ENCODE measurements at regions not wholly inside any gene's neighbourhood (a gene's known extent, or its start where the extent isn't known, plus 50 kb on each side); places are given as distances from the start of the nearest gene placed in this dataset.

DNA sequence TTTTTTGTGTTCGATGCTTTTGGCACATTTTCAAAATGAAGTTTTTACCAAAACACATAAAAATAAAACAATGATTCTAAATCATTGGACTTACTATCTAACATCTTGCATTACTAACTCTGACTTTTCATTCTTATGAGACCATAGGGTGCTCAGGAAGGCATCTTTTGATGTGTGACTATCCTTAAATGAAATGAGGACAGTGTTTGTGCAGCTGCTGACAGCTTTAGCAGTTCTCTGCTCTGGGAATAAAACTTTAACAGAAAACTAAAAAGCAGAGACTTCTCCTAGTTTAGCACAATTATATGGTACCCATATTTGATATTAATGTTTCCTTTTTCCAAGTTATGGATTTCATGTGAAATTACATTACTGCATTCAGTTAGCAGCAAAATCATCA lies 471.6 kb downstream of the ARL4A start:
- no peak for TF ChIP-seq CTCF (IDR thresholded peaks at IDR 0.05; ENCODE audit: insufficient read depth, low read length)
- H3K4me3 ChIP-seq (ENCODE audit: low read depth, low read length) = no peak overlapping the region

GRCh38 chr7:13159467-13160184 lies 472.2 kb downstream of the ARL4A start:
- DNase-seq (ENCODE audit: low read depth) = no peak
- H3K4me3 ChIP-seq (ENCODE audit: low read depth, low read length) = no peak overlapping the region
- no peak for TF ChIP-seq CTCF (IDR thresholded peaks at IDR 0.05; ENCODE audit: insufficient read depth, low read length)

More for the DNA sequence above, 471.6 kb downstream of the ARL4A start:
- DNase-seq (ENCODE audit: low read depth) = no peak

GRCh38 chr7:13161125-13161524 lies 473.7 kb downstream of the ARL4A start:
- H3K4me3 ChIP-seq (ENCODE audit: low read depth, low read length) = no peak overlapping the region
- no peak for DNase-seq (ENCODE audit: low read depth)
- no peak for TF ChIP-seq CTCF (IDR thresholded peaks at IDR 0.05; ENCODE audit: insufficient read depth, low read length)

- DNase-seq (ENCODE audit: low read depth) = no peak
- H3K4me3 ChIP-seq (ENCODE audit: low read depth, low read length) = no peak overlapping the region
- TF ChIP-seq CTCF (IDR thresholded peaks at IDR 0.05; ENCODE audit: insufficient read depth, low read length) = no peak
Observed at GRCh38 chr7:13165854-13166253, 478.4 kb downstream of the ARL4A start.

- no peak for TF ChIP-seq CTCF (IDR thresholded peaks at IDR 0.05; ENCODE audit: insufficient read depth, low read length)
Observed at GRCh38 chr7:13166801-13167200, 479.4 kb downstream of the ARL4A start.

DNA sequence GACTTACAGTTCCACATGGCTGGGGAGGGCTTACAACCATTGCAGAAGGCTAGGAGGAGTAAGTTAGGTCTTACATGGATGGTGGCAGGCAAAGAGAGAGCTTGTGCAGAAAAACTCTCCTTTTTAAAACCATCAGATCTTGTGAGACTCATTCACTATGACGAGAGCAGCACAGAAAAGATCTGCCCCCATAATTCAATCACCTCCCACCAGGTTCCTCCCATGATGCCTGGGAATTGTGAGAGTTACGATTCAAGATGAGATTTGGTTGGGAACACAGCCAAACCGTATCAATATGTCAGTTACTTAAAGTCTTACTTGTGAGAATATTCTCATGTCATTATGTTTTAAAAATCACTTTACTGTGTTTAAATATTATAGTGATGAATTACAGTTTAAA lies 481.9 kb downstream of the ARL4A start:
- no peak for DNase-seq (ENCODE audit: low read depth)
- no peak for TF ChIP-seq CTCF (IDR thresholded peaks at IDR 0.05; ENCODE audit: insufficient read depth, low read length)
- H3K4me3 ChIP-seq (ENCODE audit: low read depth, low read length) = no peak overlapping the region

More at GRCh38 chr7:13166801-13167200, 479.4 kb downstream of the ARL4A start:
- no peak overlapping the region for H3K4me3 ChIP-seq (ENCODE audit: low read depth, low read length)
- no peak for DNase-seq (ENCODE audit: low read depth)

GRCh38 chr7:13174991-13175390 lies 487.6 kb downstream of the ARL4A start:
- DNase-seq (ENCODE audit: low read depth) = no peak
- H3K4me3 ChIP-seq (ENCODE audit: low read depth, low read length) = no peak overlapping the region
- TF ChIP-seq CTCF (IDR thresholded peaks at IDR 0.05; ENCODE audit: insufficient read depth, low read length) = no peak
